ENCODE measurements at regions not wholly inside any gene's neighbourhood (a gene's known extent, or its start where the extent isn't known, plus 50 kb on each side); places are given as distances from the start of the nearest gene placed in this dataset.

GRCh38 chr18:43651057-43651456, 373.8 kb upstream of the SYT4 start:
- Histone ChIP-seq H2AFZ (ENCODE audit: low read length) (no peak overlapping the region), H3K4me1 (ENCODE audit: control insufficient read depth, extremely low read depth, insufficient read depth, low read length) (no peaks in the 10 kb centered on the region), H3K9ac (ENCODE audit: insufficient read depth, low read length) (no peak overlapping the region), H4K20me1 (ENCODE audit: control insufficient read depth, extremely low read depth, insufficient read depth, low read length) (no peaks in the 10 kb centered on the region), H3K36me3 (ENCODE audit: control insufficient read depth, insufficient read depth, low read length) (no peaks in the 10 kb centered on the region), H3K9me3 (ENCODE audit: control insufficient read depth, insufficient read depth, low read depth, low read length) (no peaks in the 10 kb centered on the region), H3K4me3 (replicated peaks in 1 of 4; ENCODE audit: control extremely low read depth in 1 of 4, insufficient read depth in 1 of 4, low read depth in 3 of 4, low read length in 4 of 4) (no peak overlapping the region), H3K79me2 (ENCODE audit: control insufficient read depth, insufficient read depth, low read length) (no peaks in the 10 kb centered on the region), H3K27ac (ENCODE audit: insufficient read depth, low read length) (no peak overlapping the region), H3K27me3 (ENCODE audit: control insufficient read depth, insufficient read depth, low read length) (no peaks in the 10 kb centered on the region), H3K4me2 (ENCODE audit: extremely low read depth, insufficient read depth, low read length) (no peak overlapping the region)
- no peak for DNase-seq (ENCODE audit: low read depth in 2 of 2)
- no peak for TF ChIP-seq CTCF (conservative IDR thresholded peaks at IDR 0.05 in 1 of 2, IDR thresholded peaks at IDR 0.05 in 1 of 2; ENCODE audit: low read depth in 1 of 2, low read length in 2 of 2)

- no peaks in the 10 kb centered on the region for H3K9me3 ChIP-seq (ENCODE audit: control insufficient read depth, insufficient read depth, low read depth, low read length)
- no peak for DNase-seq (ENCODE audit: low read depth in 2 of 2)
- no peaks in the 10 kb centered on the region for H4K20me1 ChIP-seq (ENCODE audit: control insufficient read depth, extremely low read depth, insufficient read depth, low read length)
- no peak for TF ChIP-seq EZH2 (IDR thresholded peaks at IDR 0.05; ENCODE audit: low read length, missing control alignments)
- no peak for TF ChIP-seq CTCF (conservative IDR thresholded peaks at IDR 0.05 in 1 of 2, IDR thresholded peaks at IDR 0.05 in 1 of 2; ENCODE audit: low read depth in 1 of 2, low read length in 2 of 2)
- no peak overlapping the region for H3K9ac ChIP-seq (ENCODE audit: insufficient read depth, low read length)
- no peak overlapping the region for H3K27ac ChIP-seq (ENCODE audit: insufficient read depth, low read length)
- H3K4me2 ChIP-seq (ENCODE audit: extremely low read depth, insufficient read depth, low read length) = no peak overlapping the region
- H2AFZ ChIP-seq (ENCODE audit: low read length) = no peak overlapping the region
- H3K79me2 ChIP-seq (ENCODE audit: control insufficient read depth, insufficient read depth, low read length) = no peaks in the 10 kb centered on the region
- peaks cover under 1% of the 10 kb centered on the region for H3K4me1 ChIP-seq (ENCODE audit: control insufficient read depth, extremely low read depth, insufficient read depth, low read length)
- H3K4me3 ChIP-seq (replicated peaks in 1 of 4; ENCODE audit: control extremely low read depth in 1 of 4, insufficient read depth in 1 of 4, low read depth in 3 of 4, low read length in 4 of 4) = no peak overlapping the region
- no peaks in the 10 kb centered on the region for H3K27me3 ChIP-seq (ENCODE audit: control insufficient read depth, insufficient read depth, low read length)
- H3K36me3 ChIP-seq (ENCODE audit: control insufficient read depth, insufficient read depth, low read length) = no peaks in the 10 kb centered on the region
Measured at GRCh38 chr18:43656547-43656946, 379.3 kb upstream of the SYT4 start.

- Histone ChIP-seq H3K27ac (ENCODE audit: insufficient read depth, low read length) (no peak overlapping the region), H3K4me2 (ENCODE audit: extremely low read depth, insufficient read depth, low read length) (no peak overlapping the region), H3K79me2 (ENCODE audit: control insufficient read depth, insufficient read depth, low read length) (no peaks in the 10 kb centered on the region)
Measured at GRCh38 chr18:43661570-43661969, 384.3 kb upstream of the SYT4 start.

More at GRCh38 chr18:43661570-43661969, 384.3 kb upstream of the SYT4 start:
- Histone ChIP-seq H3K9ac (ENCODE audit: insufficient read depth, low read length) (no peak overlapping the region), H3K4me3 (replicated peaks in 1 of 4; ENCODE audit: control extremely low read depth in 1 of 4, insufficient read depth in 1 of 4, low read depth in 3 of 4, low read length in 4 of 4) (no peak overlapping the region), H3K27me3 (ENCODE audit: control insufficient read depth, insufficient read depth, low read length) (no peaks in the 10 kb centered on the region), H3K36me3 (ENCODE audit: control insufficient read depth, insufficient read depth, low read length) (no peaks in the 10 kb centered on the region), H3K9me3 (ENCODE audit: control insufficient read depth, insufficient read depth, low read depth, low read length) (no peaks in the 10 kb centered on the region), H4K20me1 (ENCODE audit: control insufficient read depth, extremely low read depth, insufficient read depth, low read length) (no peaks in the 10 kb centered on the region), H2AFZ (ENCODE audit: low read length) (peak overlapping the region; percentile 68), H3K4me1 (ENCODE audit: control insufficient read depth, extremely low read depth, insufficient read depth, low read length) (peaks cover 8% of the 10 kb centered on the region)
- peak; percentile 38 to 56 for TF ChIP-seq CTCF (conservative IDR thresholded peaks at IDR 0.05 in 1 of 2, IDR thresholded peaks at IDR 0.05 in 1 of 2; ENCODE audit: low read depth in 1 of 2, low read length in 2 of 2)
- TF ChIP-seq EZH2 (IDR thresholded peaks at IDR 0.05; ENCODE audit: low read length, missing control alignments) = no peak
- DNase-seq (ENCODE audit: low read depth in 2 of 2) = peak; percentile 71 to 82
